ENCODE measurements at regions not wholly inside any gene's neighbourhood (a gene's known extent, or its start where the extent isn't known, plus 50 kb on each side); places are given as distances from the start of the nearest gene placed in this dataset.

GRCh38 chr3:117600666-117601065 lies 891.1 kb downstream of the TUSC7 start:
- TF ChIP-seq CTCF (IDR thresholded peaks at IDR 0.05) (no peak), POLR2A (IDR thresholded peaks at IDR 0.05) (no peak)

All from right lobe of liver (tissue), 4 donors.